ENCODE measurements at regions not wholly inside any gene's neighbourhood (a gene's known extent, or its start where the extent isn't known, plus 50 kb on each side); places are given as distances from the start of the nearest gene placed in this dataset.

DNA sequence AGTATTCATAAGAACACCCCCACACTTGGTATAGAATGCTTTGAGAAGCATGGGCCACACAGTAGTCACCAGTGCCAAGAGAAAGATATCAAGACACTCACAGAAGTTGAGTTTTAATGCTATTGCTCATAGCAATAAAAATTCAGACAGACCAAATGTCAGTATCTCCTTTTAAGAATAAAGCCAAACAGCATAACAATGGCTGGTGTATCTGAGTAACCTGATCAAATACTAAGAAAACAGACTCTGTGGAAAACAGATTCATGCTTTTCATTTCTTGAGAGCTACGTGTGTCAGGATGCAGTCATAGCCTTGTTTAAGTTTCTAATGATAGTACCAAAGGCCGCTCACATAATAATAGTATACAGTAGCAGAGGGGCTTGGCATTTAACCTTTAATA, 778.5 kb downstream of the MECOM start:
- no peak for DNase-seq

DNA sequence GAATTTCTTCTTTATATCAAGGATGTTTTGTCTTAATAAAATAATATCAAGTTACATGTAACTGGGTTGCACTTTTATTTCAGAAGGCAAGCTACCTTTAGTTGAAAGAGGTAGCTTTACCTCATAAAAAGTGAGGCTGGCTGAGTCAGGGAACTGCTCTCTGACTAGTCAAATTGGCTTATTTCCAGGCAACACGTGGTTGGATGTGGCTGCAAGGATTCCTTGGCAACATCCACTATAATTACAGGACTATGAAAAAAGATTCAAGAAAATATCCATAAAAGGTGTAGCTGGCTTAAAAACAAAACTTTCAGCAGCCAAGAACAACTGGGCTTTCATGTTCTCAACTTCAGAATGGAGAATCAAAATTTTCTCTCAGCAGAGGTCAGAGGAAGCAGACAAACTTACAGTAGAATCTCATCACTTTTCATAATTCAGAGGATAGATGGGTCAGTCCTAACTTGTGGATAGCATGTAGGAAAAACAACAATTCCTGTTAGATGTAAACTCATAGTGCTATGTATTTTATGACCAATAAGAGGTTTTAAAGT, 779.1 kb downstream of the MECOM start:
- DNase-seq: peak; percentile 87

DNA sequence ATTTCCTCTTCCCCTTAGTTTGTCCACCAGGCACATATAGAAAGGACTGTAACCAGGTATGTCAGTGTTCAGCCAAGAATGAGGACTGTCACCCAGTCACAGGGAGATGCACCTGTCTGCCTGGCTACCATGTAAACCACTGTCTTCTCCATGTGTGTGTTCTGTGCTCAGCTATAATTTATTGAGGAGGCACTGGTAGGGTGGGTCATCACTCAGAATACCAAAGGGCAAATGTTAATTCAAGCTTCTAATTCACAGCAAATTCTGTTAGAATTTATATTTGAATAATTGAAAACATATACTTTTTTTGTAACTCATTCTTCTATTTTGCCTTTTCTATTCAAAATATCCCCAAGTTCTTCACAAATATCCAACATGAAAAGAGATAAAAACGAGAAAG, 780.4 kb downstream of the MECOM start:
- no peak for DNase-seq

DNA sequence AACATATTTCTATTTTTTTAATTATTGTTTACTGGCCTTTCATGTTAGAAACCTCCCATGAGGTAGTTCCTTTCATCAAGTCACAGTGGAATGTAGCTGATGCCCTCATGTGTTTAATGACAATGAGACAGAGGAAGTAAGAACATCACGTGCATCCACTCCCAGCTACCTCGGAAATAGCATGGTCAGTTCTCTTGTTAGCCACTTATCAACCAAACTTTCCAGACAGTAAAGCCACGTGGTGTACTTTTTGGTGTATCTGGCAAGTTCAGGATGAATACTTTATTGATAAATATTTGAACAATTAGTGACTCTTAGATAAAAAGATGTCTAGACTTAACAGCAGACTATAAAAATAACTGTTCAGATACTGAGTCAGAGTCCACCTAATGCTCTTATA, 781.7 kb downstream of the MECOM start:
- no peak for DNase-seq

DNA sequence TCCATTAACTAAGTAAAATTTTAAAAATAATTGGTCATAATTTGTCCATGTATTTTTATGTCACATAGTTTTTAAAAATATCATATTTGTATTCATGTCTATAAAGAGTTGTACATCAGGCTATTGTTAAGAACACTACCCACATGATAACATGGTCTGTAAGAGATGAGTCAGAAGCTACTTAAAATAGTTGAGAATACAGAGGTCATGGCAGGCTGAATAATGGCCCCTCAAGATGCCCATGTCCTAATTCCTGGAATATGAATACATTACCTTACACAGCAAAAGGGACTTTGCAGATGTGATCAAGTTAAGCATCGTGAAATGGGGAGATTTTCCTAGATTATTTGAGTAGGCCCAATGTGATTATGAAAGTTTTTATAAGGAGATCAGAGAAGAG, 782.9 kb upstream of the GOLIM4 start:
- DNase-seq: no peak

DNA sequence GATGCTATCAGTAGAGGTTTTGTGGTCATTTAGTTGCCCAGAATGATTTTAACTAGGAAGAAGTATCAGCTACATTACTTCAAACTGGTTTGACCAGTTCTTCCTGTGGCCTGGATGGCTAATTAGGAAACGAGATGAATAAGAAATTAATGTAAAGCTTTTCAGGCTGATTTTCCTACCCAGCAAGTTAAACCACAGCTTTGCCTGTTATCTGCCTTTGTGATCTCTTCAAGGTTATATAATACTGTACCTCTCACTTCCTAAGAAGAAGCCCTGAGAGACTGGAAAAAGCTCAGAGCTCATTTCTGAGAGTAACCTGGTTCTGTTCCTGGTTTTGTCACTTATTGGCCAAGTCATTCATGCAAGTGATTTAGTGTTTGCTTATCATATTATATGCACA, 782.2 kb upstream of the GOLIM4 start:
- DNase-seq: peak; percentile 66

DNA sequence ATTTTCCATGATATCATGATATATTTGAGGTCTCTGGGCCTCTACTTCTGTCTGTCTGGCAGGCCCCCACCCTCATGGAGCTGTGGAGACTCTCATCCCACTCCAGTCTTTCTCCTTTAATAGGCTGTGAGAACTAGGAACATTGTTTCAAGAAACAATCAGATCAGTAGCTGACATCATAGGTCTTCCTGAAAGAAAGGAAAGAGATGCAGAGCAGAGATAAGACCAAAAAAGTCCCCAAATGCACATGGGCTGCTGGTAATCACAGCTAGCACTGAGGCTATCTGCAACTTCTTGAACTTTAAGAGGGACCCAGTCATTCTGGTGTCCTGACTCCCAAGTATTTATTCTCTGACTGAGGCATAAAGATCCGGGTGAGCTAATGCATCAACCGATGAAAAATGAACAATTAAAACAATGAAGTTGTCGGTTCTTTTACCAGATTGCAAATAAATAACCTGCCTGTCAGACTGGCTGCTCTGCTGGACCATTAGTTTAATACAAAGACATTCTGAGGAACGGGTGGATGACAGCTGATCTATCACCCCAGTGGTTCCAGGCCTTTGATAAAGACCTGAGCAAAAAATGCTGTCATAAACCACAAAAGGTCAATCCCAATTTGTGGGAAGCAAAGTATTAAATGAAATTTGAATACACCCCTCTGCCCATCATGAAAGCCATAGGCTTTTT, 780.8 kb upstream of the GOLIM4 start:
- DNase-seq: no peak

DNA sequence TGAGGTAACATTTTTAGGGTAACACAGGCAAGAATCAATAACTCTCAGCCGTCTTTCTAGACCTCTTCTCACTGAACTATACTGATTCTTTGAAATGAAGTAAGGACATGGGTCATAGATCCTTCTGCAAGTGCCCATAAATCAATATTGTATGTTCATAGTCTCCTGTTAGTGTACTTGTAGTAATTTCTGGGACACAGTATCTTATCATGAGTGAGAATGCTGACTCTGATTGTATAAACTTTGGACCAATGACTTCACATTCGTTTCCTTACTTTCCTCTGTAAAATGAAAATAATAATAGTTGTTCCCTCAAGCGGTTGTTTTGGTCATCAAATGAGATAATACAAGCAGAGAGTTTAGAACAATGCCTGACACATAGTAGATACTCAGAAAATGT, 777.1 kb upstream of the GOLIM4 start:
- DNase-seq: no peak

DNA sequence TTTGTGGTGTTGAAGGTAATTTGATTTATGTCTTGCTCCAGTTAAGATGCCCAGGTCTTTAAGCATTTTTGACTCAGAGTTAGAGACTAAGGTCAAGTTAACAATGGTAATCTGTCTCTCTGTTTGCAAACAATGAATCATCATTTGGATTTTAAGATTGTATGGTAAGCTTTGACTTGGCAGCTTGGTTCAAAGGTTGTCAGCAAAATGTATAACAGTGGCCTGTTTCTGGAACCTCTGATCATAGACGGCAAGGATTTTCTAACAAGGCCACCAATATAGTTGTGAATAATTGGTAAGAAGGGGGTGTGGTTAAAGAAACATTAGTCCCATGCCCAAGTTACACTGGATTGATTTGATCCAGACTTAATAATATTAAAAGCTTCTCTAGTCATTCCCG, 775.2 kb upstream of the GOLIM4 start:
- no peak for DNase-seq

DNA sequence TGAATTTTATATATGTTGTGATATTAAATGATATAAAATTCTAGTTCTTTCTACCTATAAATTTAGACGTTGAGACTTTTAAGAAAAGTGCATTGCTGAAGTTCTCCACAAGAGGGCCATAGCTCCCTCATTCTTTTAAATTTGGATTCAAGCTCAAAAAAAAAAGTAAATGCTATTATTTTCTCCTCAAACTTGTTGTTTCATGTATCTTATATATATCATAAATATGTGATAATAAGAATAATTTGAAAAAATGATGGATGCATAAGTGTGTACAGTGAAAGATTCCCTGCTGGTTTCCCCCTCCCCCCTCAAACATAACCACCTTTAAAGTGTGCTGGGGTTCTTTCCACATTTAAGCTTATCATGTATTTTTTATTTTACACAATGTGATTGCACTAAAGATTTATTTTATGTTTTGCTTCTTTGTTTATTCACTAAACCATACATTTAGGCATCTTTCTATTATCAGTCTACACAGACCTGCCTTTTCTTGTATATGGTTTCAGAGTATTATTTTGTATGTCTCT, 769.4 kb upstream of the GOLIM4 start:
- DNase-seq: no peak

DNA sequence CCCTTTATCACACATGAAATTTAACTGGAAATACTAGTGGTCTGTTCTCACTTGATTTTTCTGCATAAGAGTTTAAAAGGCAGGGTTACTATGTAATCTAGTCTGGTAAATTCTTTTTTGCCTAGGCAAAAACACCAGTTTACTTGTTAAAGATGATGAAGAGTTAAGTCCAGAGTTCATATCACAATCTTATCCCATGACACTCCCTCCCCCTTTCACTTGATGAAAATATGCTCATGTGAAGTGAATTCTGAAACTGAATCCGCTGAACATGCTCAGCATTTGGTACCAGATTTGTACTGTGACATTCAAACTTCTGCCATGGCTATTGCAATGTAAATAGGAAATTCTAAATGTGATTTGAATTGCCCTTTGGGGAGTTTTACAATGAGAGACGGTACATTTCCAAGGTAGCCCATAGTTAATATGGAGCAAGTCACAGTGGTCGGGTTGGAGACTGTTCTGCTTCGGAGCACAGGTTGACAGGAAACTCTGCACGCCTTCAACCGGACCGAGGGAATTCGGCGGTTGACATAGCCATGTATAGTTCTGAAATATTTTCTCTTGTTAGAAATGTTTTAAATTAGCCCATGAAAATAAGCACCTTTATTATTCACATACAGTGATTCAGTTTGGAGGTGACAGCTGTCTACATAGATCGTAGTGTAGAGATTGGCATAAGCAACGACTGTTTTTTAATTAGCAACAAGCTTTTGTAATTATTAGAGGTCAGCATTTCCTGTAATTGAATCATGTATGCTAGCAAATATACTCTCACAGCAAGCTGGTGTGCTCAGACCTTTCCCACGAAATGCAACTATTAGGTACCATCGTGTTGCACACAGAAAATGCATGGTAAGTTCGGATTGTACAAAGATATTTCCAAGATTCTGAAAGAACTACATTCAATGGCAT, 768.6 kb upstream of the GOLIM4 start:
- no peak for DNase-seq

DNA sequence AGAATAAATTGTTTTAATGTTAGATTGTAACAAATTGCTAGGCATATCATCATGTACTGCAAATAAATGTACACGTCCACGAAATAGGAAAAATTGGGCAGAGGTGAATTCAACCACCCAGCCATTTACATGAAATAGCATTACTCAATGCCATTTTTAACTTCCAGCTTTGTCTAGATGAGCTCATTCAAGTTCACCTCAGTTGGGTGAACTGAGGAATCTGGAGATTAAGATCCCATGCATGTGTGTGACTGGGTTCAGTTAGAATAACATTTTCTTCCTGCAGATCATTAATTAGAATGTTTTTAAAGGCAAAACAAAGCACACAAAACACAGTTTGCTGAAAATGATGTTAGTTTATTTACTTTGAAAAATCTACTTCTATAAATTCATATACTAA, 767.8 kb upstream of the GOLIM4 start:
- no peak for DNase-seq

DNA sequence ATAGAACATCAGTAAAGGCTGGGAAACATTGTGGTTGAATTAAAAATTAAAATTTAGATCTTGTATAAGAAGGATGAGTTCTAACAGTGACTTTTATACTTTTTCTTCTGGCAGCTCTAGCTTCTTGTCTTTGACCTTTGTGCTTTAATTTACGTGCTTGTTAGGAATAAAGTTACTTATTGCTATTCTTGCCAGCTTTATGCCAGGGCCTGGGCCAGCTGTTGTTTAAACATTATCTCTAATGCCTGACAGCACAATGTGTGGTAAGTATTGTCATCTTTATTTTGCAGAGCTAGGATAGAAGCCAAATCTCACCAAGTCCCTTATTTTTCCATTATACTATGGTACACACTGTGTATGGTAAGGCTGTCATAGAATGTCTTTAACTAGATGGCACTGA, 766.7 kb upstream of the GOLIM4 start:
- DNase-seq: no peak

DNA sequence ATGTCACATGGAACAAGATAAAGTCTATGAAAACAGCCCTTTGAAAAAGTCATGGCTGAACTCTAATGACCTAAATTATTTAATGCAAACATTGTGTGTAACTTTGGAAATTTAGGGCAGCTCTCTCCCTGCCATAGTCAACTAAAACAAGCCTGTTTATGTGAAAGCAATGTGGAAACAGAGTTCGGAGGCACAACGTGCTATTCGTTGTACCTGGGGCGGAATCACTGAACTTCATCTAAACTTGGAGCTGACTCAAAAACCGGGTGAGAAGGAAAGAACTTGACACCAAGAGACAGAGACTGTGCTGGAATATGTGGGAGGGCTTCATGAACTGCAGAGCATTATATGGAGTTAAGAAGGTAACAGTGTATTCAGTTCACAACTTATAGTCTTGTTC, 764.9 kb upstream of the GOLIM4 start:
- no peak for DNase-seq

DNA sequence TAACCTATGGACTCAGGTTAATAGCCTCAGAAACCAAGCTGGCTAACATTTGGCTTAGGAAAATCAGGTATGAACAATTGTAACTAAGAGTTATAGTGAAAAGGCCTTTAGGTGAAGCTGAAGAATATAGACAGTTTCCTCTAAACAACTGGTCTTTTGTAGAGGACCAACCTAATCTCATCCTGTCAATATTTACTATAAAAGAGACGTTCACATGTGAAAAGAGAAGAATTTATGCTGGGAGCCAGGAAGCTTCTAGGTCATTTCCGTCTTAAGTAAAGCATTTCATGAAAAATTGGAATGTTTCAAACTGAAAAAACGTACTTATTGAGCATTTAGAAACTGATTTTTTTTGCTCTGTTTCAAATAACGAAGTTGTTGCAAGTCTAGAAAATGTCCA, 764.3 kb upstream of the GOLIM4 start:
- DNase-seq: no peak

DNA sequence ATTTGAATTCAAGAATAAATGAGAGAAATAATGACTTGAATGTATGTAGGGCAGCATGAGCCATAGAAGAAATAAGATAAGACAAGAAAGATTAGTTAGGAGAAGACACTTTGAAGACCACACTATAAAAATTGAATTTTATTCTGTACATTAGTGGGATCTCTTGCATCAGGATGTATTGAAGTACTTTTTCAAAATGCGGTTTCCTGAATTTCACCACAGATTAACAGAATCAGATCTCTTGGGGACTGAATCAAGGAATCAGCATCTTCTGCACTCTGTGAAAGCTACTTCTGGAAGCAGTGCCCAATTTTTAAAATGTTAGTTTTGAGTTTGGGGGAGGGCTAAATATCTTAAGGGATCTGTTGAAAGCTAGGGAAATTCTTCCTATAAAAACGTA, 763.9 kb upstream of the GOLIM4 start:
- DNase-seq: no peak

DNA sequence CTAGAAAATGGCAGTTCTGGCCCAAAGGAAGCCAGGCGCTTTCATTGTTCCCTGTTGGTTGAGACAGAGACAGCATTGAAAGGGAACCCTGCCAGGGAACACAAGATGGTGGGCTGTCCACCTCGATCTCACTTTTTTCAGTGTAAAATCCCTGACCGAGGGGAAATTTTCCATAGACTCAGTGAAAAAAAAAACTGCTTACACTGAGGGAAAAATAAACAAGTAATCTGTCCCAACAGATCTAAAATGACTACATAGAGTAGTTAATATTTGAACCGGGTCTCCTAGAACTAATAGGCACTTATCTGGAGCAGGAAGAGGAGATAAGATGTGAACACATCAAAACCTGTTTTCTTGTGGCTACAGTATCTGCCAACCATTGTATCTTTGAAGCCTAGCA, 763.4 kb upstream of the GOLIM4 start:
- DNase-seq: no peak

DNA sequence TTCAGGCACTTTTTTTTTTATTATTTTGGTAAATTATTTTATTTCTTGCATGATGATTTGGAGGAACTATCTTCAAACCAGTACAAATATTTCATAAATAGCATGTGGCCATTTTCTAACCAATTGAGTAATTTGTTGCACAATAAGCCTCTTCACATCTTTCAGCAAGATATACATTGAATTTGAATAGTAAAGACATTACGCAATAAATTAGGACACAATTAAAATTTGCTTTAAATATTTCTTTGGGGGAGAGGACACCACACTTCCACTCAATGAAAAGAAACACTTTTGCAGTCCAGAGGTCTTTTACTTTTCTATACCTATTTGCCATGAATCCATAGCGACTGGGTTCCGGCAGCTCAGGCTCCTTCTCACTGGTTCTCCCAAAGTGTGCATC, 762.6 kb upstream of the GOLIM4 start:
- no peak for DNase-seq

DNA sequence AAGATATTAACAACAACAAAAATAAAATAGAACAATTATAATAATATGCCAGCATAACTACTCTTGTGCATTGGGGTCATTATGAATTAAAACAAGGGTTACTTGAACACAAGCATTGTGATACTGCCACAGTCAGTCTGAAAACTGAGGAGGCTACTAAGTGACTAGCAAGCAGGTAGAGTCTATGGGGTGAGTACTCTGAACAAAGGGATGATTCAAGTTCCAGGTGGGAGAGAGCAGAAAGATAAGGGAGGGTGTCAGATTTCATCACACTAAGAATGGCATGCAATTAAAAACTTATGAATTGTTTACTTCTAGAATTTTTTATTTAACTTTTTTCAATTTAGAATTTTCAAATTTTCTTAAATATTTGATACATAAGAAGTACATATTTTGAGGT, 754.4 kb upstream of the GOLIM4 start:
- DNase-seq: no peak

DNA sequence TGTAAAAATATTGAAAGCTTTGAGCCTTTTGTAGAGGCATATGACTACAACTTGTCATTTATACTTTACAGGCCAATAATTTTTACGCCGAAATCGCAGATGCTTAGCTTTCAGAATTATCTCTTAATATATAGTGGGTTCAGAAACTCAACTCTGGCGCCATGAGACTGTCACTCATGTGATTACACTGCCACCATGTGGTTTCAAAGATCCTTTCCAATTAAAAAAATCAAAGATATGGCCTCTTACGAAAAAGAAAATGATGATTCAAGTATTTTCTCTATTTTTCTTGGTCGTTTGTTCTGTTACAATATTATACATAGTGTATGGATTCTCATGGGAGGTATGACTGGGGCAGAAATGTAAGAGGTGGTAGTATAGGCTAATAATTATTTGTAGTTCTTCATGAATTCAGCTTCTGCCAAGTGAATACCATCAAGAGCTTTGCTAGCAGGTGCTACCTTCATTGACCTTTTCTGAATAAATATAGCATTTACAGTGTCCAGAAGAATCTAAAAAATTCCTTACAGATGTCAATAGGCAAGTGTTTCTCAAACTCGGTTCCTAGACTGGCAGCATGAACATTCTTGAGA, 751.7 kb upstream of the GOLIM4 start:
- DNase-seq: peak; percentile 66

DNA sequence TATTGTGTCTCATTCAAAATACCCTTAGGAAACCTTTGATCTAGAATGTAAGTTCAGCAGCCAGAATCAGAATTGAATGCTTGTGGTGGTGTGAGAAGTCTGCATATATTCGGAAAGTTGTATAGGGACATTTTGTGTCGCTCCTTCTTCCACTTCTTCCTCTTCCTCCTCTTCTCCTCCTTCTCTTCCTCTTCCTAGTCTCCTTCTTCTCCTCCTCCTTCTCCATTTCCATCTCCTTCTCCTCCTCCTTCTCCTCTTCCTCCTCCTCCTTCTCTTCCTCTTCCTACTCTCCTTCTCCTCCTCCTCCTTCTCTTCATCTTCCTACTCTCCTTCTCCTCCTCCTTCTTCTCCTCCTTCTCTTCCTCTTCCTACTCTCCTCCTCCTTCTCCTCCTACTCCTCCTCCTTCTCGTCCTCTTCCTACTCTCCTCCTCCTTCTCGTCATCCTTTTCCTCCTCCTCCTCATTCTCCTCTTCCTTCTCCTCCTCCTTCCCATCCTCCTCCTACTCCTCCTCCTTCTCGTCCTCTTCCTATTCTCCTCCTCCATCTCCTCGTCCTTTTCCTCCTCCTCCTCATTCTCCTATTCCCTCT, 749.3 kb upstream of the GOLIM4 start:
- DNase-seq: no peak

DNA sequence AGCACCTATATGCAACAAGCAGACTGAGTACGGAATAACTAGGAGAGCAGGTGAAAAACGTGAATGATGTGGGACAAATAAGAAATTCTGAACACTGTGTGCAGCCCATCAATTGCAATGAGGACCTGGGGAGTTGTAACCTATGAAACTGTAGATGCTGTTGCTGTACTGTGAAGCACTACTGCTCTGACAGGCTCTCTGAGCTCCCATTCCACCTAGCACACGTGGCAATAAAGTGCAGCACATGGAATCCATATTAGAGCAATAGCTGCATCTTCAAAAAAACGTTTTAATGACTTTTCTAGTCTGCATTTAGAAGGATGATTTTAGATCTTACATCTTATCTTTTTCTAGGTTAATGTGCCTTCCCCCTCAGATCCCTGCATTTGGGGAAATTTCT, 748.7 kb upstream of the GOLIM4 start:
- no peak for DNase-seq

DNA sequence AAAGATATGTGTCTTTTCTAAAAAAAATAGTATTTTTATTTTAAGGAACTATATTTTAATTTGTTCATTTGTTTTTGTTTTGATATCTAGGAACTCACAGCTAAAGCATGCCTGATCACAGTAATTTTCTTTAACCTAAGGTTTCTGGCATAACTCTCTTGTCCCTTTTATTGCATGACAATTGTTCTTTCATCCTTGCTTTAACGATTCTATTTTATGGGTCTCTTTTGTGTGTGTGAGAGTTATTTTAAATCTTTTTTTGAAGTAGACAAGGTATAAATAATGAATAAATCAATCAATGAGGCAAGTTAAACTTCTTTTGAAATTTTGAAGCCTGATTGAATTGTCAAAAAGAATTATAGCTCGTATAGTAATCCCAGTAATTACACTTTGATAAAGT, 747.8 kb upstream of the GOLIM4 start:
- no peak for DNase-seq
